B cell (primary cell): ENCODE measurements at regions not wholly inside any gene's neighbourhood (a gene's known extent, or its start where the extent isn't known, plus 50 kb on each side); places are given as distances from the start of the nearest gene placed in this dataset.

Source experiments
- ATAC-seq: fragments of 200-7000 bp; cut with Tn5 transposase; one replicate; pipeline ENCODE4 v1.10.0; 2021; ENCODE audit warnings: low read depth, mild to moderate bottlenecking, moderate number of reproducible peaks, moderate library complexity
- CTCF ChIA-PET: fragments of 350-600 bp; sonication (Branson Sonifier 250); formaldehyde crosslinking; loops from one replicate; lab custom pipeline; 2021; ENCODE audit warnings: antibody characterized with exemption, inconsistent platforms; lab: Charles Lee
- POLR2A ChIA-PET: fragments of 350-600 bp; sonication (Branson Sonifier 250); formaldehyde crosslinking; loops from one replicate; lab custom pipeline; 2021; ENCODE audit warnings: antibody characterized with exemption; lab: Charles Lee
- DNase-seq: peaks from one replicate; pipeline ENCODE4 v3.0.0; 2013
- H2AFZ ChIP-seq: 2 replicates; pipeline ENCODE4 v1.6.1; 2012; ENCODE audit warnings: mild to moderate bottlenecking, low read depth, low read length; ENCODE audit not compliant: insufficient read depth, poor library complexity, severe bottlenecking
- H3K27ac ChIP-seq, 2 donors: 1 replicate in 1 of 2; 2 replicates in 1 of 2; pipeline ENCODE4 v1.5.1; 2012 to 2013; ENCODE audit warnings: low read length in 2 of 2, mild to moderate bottlenecking in 2 of 2, moderate library complexity in 1 of 2
- H3K27me3 ChIP-seq, 4 experiments: fragments of 200-600 bp in 1 of 4; sonication (generic) in 1 of 4; replicated peaks in 1 of 4; 1 replicate in 2 of 4; 2 replicates in 2 of 4; pipeline versions ENCODE4 v1.6.1 to v1.7.0; 2013 to 2016; ENCODE audit warnings: low read length in 3 of 4, mild to moderate bottlenecking in 2 of 4, mixed read lengths in 1 of 4, moderate library complexity in 1 of 4; ENCODE audit not compliant: insufficient read depth in 4 of 4, control insufficient read depth in 3 of 4; ENCODE audit errors: control extremely low read depth in 1 of 4
- H3K36me3 ChIP-seq, 2 experiments: replicated peaks in 1 of 2; 1 replicate in 1 of 2; 2 replicates in 1 of 2; pipeline versions ENCODE4 v1.6.1 to v1.7.1; 2013; ENCODE audit warnings: low read length in 1 of 2; ENCODE audit not compliant: insufficient read depth in 2 of 2, control insufficient read depth in 1 of 2; ENCODE audit errors: control extremely low read depth in 1 of 2, extremely low read depth in 1 of 2
- H3K4me1 ChIP-seq, 2 donors: fragments of 200-600 bp in 1 of 2; sonication (generic) in 1 of 2; 1 replicate in 1 of 2; 2 replicates in 1 of 2; pipeline versions ENCODE4 v1.5.1 to v1.6.1; 2013 to 2017; ENCODE audit warnings: low read length in 2 of 2; ENCODE audit not compliant: control insufficient read depth in 2 of 2, insufficient read depth in 2 of 2
- H3K4me2 ChIP-seq: replicated peaks from 2 replicates; pipeline ENCODE3; 2012; ENCODE audit warnings: mild to moderate bottlenecking, low read depth, low read length; ENCODE audit not compliant: poor library complexity, severe bottlenecking
- H3K4me3 ChIP-seq, 5 experiments: fragments of 200-600 bp in 1 of 5; sonication (generic) in 1 of 5; 1 replicate in 3 of 5; 2 replicates in 2 of 5; pipeline versions ENCODE4 v1.5.1 to v1.7.0; 2011 to 2016; ENCODE audit warnings: low read length in 4 of 5, mild to moderate bottlenecking in 4 of 5, low read depth in 2 of 5, control low read depth in 1 of 5, moderate library complexity in 1 of 5; ENCODE audit not compliant: insufficient read depth in 1 of 5; ENCODE audit errors: control extremely low read depth in 1 of 5, extremely low read depth in 1 of 5
- H3K79me2 ChIP-seq: fragments of 200-600 bp; sonication (generic); one replicate; pipeline ENCODE4 v1.6.0; 2016; ENCODE audit warnings: low read length; ENCODE audit not compliant: control insufficient read depth, insufficient read depth
- H3K9ac ChIP-seq: fragments of 200-600 bp; sonication (generic); 2 replicates; pipeline ENCODE4 v1.6.1; 2017; ENCODE audit warnings: mild to moderate bottlenecking, low read length, moderate library complexity
- H3K9me3 ChIP-seq, 3 donors: one replicate each; pipeline versions ENCODE4 v1.6.1 to v1.7.1; 2013; ENCODE audit warnings: low read length in 2 of 3; ENCODE audit not compliant: control insufficient read depth in 2 of 3, insufficient read depth in 1 of 3; ENCODE audit errors: control extremely low read depth in 1 of 3
- H4K20me1 ChIP-seq: 2 replicates; pipeline ENCODE4 v1.6.0; 2012; ENCODE audit warnings: mild to moderate bottlenecking, low read length; ENCODE audit not compliant: insufficient read depth, control insufficient read depth, poor library complexity, severe bottlenecking
- H3K27ac Mint-ChIP-seq: one replicate; pipeline ENCODE4 v1.8.0; 2021; ENCODE audit warnings: mixed read lengths
- H3K27me3 Mint-ChIP-seq: one replicate; pipeline ENCODE4 v1.8.0; 2021; ENCODE audit warnings: mixed read lengths
- H3K4me1 Mint-ChIP-seq: one replicate; pipeline ENCODE4 v1.8.0; 2021; ENCODE audit warnings: mixed read lengths
- H3K4me3 Mint-ChIP-seq: one replicate; pipeline ENCODE4 v1.8.0; 2021; ENCODE audit warnings: mixed read lengths
- H3K9me3 Mint-ChIP-seq: one replicate; pipeline ENCODE4 v1.8.0; 2022; ENCODE audit warnings: mixed read lengths; ENCODE audit not compliant: insufficient read depth
- EZH2 ChIP-seq: IDR thresholded peaks from 2 replicates; pipeline ENCODE4 v1.6.1; 2012; ENCODE audit warnings: borderline replicate concordance, low read depth, mild to moderate bottlenecking, moderate library complexity, low read length; ENCODE audit not compliant: insufficient read depth, poor library complexity, severe bottlenecking
- WGBS: methylation state at CpG from one replicate; pipeline ENCODE4 v1.1.5; 2013; ENCODE audit warnings: missing lambda C conversion rate; ENCODE audit not compliant: insufficient coverage; 5-methylcytosine and 5-hydroxymethylcytosine counted together
- intact Hi-C: fragments of 100-400 bp; cut with micrococcal nuclease; formaldehyde crosslinking; loops from one replicate; pipeline ENCODE4 v1.10.0; 2022
- TF ChIP-seq, protein P1 (sequence below): fragments of 200-600 bp; IDR thresholded peaks from one replicate; pipeline ENCODE4 v1.8.0; 2022; ENCODE audit warnings: antibody characterized with exemption, mild to moderate bottlenecking

DNA sequence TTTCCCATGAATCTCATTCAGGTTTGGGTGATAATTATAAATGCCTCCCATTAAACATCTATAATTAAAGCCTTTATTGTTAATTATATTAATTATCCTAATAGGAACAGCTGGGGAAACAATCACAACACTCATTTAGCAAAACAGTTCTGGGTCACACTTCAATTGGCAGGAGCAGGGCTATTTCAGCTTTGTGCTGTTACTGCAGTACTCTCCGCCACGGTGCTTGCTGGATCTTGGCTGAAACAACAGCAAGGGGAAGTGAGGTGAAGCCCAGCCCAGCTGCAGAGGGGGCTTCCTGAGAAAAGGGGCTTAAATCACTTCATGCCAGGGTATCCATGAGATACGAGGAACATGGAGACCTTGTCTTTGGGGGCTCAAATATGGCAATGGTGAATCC, 79.5 kb upstream of the SOX11 start:
- H3K9ac ChIP-seq, result no peak overlapping the region
- H4K20me1 ChIP-seq, result no peaks in the 10 kb centered on the region
- H3K9me3 ChIP-seq, result peaks cover 0 to 8% (median 0%) of the 10 kb centered on the region in 3 donors
- no peak overlapping the region for H3K4me3 Mint-ChIP-seq
- peaks cover 4% of the 10 kb centered on the region for H3K9me3 Mint-ChIP-seq
- no peaks in the 10 kb centered on the region for H3K27me3 Mint-ChIP-seq
- no peak overlapping the region for H3K27ac ChIP-seq
- intact Hi-C loops, result no loop called here
- H3K4me1 Mint-ChIP-seq, result no peaks in the 10 kb centered on the region
- no peak overlapping the region for H3K27ac Mint-ChIP-seq
- no peak for TF ChIP-seq EZH2
- TF ChIP-seq, protein P1, sequence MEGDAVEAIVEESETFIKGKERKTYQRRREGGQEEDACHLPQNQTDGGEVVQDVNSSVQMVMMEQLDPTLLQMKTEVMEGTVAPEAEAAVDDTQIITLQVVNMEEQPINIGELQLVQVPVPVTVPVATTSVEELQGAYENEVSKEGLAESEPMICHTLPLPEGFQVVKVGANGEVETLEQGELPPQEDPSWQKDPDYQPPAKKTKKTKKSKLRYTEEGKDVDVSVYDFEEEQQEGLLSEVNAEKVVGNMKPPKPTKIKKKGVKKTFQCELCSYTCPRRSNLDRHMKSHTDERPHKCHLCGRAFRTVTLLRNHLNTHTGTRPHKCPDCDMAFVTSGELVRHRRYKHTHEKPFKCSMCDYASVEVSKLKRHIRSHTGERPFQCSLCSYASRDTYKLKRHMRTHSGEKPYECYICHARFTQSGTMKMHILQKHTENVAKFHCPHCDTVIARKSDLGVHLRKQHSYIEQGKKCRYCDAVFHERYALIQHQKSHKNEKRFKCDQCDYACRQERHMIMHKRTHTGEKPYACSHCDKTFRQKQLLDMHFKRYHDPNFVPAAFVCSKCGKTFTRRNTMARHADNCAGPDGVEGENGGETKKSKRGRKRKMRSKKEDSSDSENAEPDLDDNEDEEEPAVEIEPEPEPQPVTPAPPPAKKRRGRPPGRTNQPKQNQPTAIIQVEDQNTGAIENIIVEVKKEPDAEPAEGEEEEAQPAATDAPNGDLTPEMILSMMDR, result no peak
- CTCF ChIA-PET, result no interaction called here
- H3K79me2 ChIP-seq, result no peaks in the 10 kb centered on the region
- H3K4me1 ChIP-seq, result no peaks in the 10 kb centered on the region
- POLR2A ChIA-PET, result no interaction called here
- WGBS, result 64% methylated on average over 3 of the region's 3 CpGs
- no peak overlapping the region for H3K4me3 ChIP-seq
- no peaks in the 10 kb centered on the region for H3K27me3 ChIP-seq
- no peak overlapping the region for H2AFZ ChIP-seq
- ATAC-seq, result no peak
- H3K36me3 ChIP-seq, result no peaks in the 10 kb centered on the region
- DNase-seq, result no peak
- H3K4me2 ChIP-seq, result no peak overlapping the region

DNA sequence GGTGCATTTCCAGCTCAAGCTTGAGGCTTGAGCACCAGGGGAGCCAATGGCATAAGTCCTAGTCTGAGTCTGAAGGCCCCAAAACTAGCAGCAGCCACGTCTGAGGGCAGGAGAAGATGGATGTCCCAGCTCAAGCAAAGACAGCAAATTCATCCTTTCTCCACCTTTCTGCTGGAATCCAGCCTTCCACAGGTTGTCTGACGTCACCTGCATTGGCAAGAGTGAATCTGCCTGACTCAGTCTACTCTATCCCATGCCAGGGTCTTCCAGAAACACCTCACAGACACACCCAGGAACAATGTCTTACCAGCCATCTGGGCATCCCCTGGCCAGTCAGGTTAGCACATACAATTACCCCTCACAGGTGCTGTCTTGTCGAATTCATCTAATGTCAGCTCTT, 76.2 kb upstream of the SOX11 start:
- H3K4me1 Mint-ChIP-seq, result no peaks in the 10 kb centered on the region
- DNase-seq, result no peak
- H3K4me3 Mint-ChIP-seq, result no peak overlapping the region
- H3K9me3 ChIP-seq, result peaks cover 0 to 8% (median 0%) of the 10 kb centered on the region in 3 donors
- H2AFZ ChIP-seq, result no peak overlapping the region
- H3K9me3 Mint-ChIP-seq, result peaks cover 4% of the 10 kb centered on the region
- TF ChIP-seq, protein P1, result no peak
- TF ChIP-seq EZH2, result no peak
- no peaks in the 10 kb centered on the region for H3K4me1 ChIP-seq
- H3K27ac Mint-ChIP-seq, result no peak overlapping the region
- no peak overlapping the region for H3K4me3 ChIP-seq
- H3K79me2 ChIP-seq, result no peaks in the 10 kb centered on the region
- intact Hi-C loops, result no loop called here
- no peaks in the 10 kb centered on the region for H3K36me3 ChIP-seq
- ChIA-PET CTCF (no interaction called here), POLR2A (no interaction called here)
- no peak overlapping the region for H3K4me2 ChIP-seq
- H3K27me3 Mint-ChIP-seq, result no peaks in the 10 kb centered on the region
- no peak overlapping the region for H3K9ac ChIP-seq
- no peak overlapping the region for H3K27ac ChIP-seq
- no peaks in the 10 kb centered on the region for H4K20me1 ChIP-seq
- WGBS, result 49% methylated on average over 2 of the region's 3 CpGs
- no peak for ATAC-seq
- H3K27me3 ChIP-seq, result no peaks in the 10 kb centered on the region
